ENCODE measurements at regions not wholly inside any gene's neighbourhood (a gene's known extent, or its start where the extent isn't known, plus 50 kb on each side); places are given as distances from the start of the nearest gene placed in this dataset.
A peak's percentile ranks its signal among the peaks of the same experiment; 100 is the strongest.

GRCh38 chr3:127105587-127105986 lies 87.3 kb upstream of the PRR23E start:
- H3K4me3 ChIP-seq (ENCODE audit: insufficient read length, low read depth), result no peak overlapping the region

GRCh38 chr3:127106053-127106452 lies 86.9 kb upstream of the PRR23E start:
- peaks cover 18% of the 10 kb centered on the region; the same call in 1 of the 2 replicates for H3K9me3 ChIP-seq (ENCODE audit: insufficient read depth, low read length)
- no peak overlapping the region for H3K4me3 ChIP-seq (ENCODE audit: insufficient read length, low read depth)
- no peak for DNase-seq (ENCODE audit: low read depth, low spot score)
- TF ChIP-seq YY1 (IDR thresholded peaks at IDR 0.05; ENCODE audit: insufficient read depth, insufficient read length) (no peak), SUZ12 (IDR thresholded peaks at IDR 0.05; ENCODE audit: extremely low read depth, insufficient read depth, insufficient read length) (no peak), ZNF274 (IDR thresholded peaks at IDR 0.05; ENCODE audit: low read depth, low read length) (no peak)
- no peaks in the 10 kb centered on the region for H3K36me3 ChIP-seq (ENCODE audit: insufficient read depth, insufficient read length, low read length)
- no peak overlapping the region for H3K9ac ChIP-seq (ENCODE audit: insufficient read length, low read depth)
- H3K4me1 ChIP-seq (ENCODE audit: insufficient read depth, insufficient read length), result no peaks in the 10 kb centered on the region
- H3K27me3 ChIP-seq (ENCODE audit: insufficient read depth, insufficient read length), result no peaks in the 10 kb centered on the region

More at GRCh38 chr3:127105587-127105986, 87.3 kb upstream of the PRR23E start:
- Histone ChIP-seq H3K4me1 (ENCODE audit: insufficient read depth, insufficient read length) (no peaks in the 10 kb centered on the region), H3K27me3 (ENCODE audit: insufficient read depth, insufficient read length) (no peaks in the 10 kb centered on the region), H3K9me3 (ENCODE audit: insufficient read depth, low read length) (peaks cover 18% of the 10 kb centered on the region; the same call in 1 of the 2 replicates), H3K36me3 (ENCODE audit: insufficient read depth, insufficient read length, low read length) (no peaks in the 10 kb centered on the region), H3K9ac (ENCODE audit: insufficient read length, low read depth) (no peak overlapping the region)
- no peak for DNase-seq (ENCODE audit: low read depth, low spot score)
- TF ChIP-seq YY1 (IDR thresholded peaks at IDR 0.05; ENCODE audit: insufficient read depth, insufficient read length) (no peak), ZNF274 (IDR thresholded peaks at IDR 0.05; ENCODE audit: low read depth, low read length) (no peak), SUZ12 (IDR thresholded peaks at IDR 0.05; ENCODE audit: extremely low read depth, insufficient read depth, insufficient read length) (no peak)

- Histone ChIP-seq H3K36me3 (ENCODE audit: insufficient read depth, insufficient read length, low read length) (no peaks in the 10 kb centered on the region), H3K4me3 (ENCODE audit: insufficient read length, low read depth) (no peak overlapping the region), H3K4me1 (ENCODE audit: insufficient read depth, insufficient read length) (no peaks in the 10 kb centered on the region), H3K9me3 (ENCODE audit: insufficient read depth, low read length) (peaks cover 21% of the 10 kb centered on the region; the same call in 1 of the 2 replicates), H3K27me3 (ENCODE audit: insufficient read depth, insufficient read length) (no peaks in the 10 kb centered on the region), H3K9ac (ENCODE audit: insufficient read length, low read depth) (no peak overlapping the region)
- TF ChIP-seq YY1 (IDR thresholded peaks at IDR 0.05; ENCODE audit: insufficient read depth, insufficient read length), result no peak
- TF ChIP-seq ZNF274 (IDR thresholded peaks at IDR 0.05; ENCODE audit: low read depth, low read length), result no peak
- DNase-seq (ENCODE audit: low read depth, low spot score), result no peak
Observed at GRCh38 chr3:127106456-127106855, 86.5 kb upstream of the PRR23E start.

- no peak for DNase-seq (ENCODE audit: low read depth, low spot score)
- no peaks in the 10 kb centered on the region for H3K4me1 ChIP-seq (ENCODE audit: insufficient read depth, insufficient read length)
- no peak overlapping the region for H3K9ac ChIP-seq (ENCODE audit: insufficient read length, low read depth)
- peaks cover 26% of the 10 kb centered on the region for H3K9me3 ChIP-seq (ENCODE audit: insufficient read depth, low read length)
- H3K36me3 ChIP-seq (ENCODE audit: insufficient read depth, insufficient read length, low read length), result no peaks in the 10 kb centered on the region
- H3K4me3 ChIP-seq (ENCODE audit: insufficient read length, low read depth), result no peak overlapping the region
- TF ChIP-seq YY1 (IDR thresholded peaks at IDR 0.05; ENCODE audit: insufficient read depth, insufficient read length) (no peak), SUZ12 (IDR thresholded peaks at IDR 0.05; ENCODE audit: extremely low read depth, insufficient read depth, insufficient read length) (no peak), ZNF274 (IDR thresholded peaks at IDR 0.05; ENCODE audit: low read depth, low read length) (no peak)
- no peaks in the 10 kb centered on the region for H3K27me3 ChIP-seq (ENCODE audit: insufficient read depth, insufficient read length)
Observed at GRCh38 chr3:127107002-127107401, 85.9 kb upstream of the PRR23E start.

GRCh38 chr3:127107491-127108375 lies 85.2 kb upstream of the PRR23E start:
- TF ChIP-seq SUZ12 (IDR thresholded peaks at IDR 0.05; ENCODE audit: extremely low read depth, insufficient read depth, insufficient read length), result no peak
- Histone ChIP-seq H3K9me3 (ENCODE audit: insufficient read depth, low read length) (peaks cover 34% of the 10 kb centered on the region), H3K36me3 (ENCODE audit: insufficient read depth, insufficient read length, low read length) (no peaks in the 10 kb centered on the region), H3K4me3 (ENCODE audit: insufficient read length, low read depth) (no peak overlapping the region), H3K27me3 (ENCODE audit: insufficient read depth, insufficient read length) (no peaks in the 10 kb centered on the region), H3K4me1 (ENCODE audit: insufficient read depth, insufficient read length) (no peaks in the 10 kb centered on the region), H3K9ac (ENCODE audit: insufficient read length, low read depth) (no peak overlapping the region)
- DNase-seq (ENCODE audit: low read depth, low spot score), result no peak

DNA sequence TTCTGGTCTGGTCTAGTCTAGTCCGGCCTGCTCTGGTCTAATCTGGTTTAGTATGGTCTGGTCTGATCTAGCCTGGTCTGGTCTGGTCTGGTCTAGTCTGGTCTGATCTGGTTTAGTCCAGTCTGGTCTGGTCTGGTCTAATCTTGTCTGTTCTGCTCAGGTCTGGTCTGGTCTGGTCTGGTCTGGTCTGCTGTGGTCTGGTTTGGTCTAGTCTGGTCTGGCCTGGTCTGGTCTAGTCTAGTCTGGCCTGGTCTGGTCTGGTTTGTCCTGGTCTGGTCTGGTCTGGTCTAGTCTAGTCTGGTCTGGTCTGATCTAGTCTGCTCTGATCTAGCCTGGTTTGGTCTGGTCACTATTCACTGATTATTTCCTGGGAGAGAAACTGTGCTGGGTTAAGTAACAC lies 84.1 kb upstream of the PRR23E start:
- no peaks in the 10 kb centered on the region for H3K4me1 ChIP-seq (ENCODE audit: insufficient read depth, insufficient read length)
- DNase-seq (ENCODE audit: low read depth, low spot score), result no peak
- H3K4me3 ChIP-seq (ENCODE audit: insufficient read length, low read depth), result no peak overlapping the region
- no peaks in the 10 kb centered on the region for H3K36me3 ChIP-seq (ENCODE audit: insufficient read depth, insufficient read length, low read length)
- H3K9me3 ChIP-seq (ENCODE audit: insufficient read depth, low read length), result peaks cover 44% of the 10 kb centered on the region
- TF ChIP-seq YY1 (IDR thresholded peaks at IDR 0.05; ENCODE audit: insufficient read depth, insufficient read length), result no peak
- H3K9ac ChIP-seq (ENCODE audit: insufficient read length, low read depth), result no peak overlapping the region
- no peaks in the 10 kb centered on the region for H3K27me3 ChIP-seq (ENCODE audit: insufficient read depth, insufficient read length)

DNA sequence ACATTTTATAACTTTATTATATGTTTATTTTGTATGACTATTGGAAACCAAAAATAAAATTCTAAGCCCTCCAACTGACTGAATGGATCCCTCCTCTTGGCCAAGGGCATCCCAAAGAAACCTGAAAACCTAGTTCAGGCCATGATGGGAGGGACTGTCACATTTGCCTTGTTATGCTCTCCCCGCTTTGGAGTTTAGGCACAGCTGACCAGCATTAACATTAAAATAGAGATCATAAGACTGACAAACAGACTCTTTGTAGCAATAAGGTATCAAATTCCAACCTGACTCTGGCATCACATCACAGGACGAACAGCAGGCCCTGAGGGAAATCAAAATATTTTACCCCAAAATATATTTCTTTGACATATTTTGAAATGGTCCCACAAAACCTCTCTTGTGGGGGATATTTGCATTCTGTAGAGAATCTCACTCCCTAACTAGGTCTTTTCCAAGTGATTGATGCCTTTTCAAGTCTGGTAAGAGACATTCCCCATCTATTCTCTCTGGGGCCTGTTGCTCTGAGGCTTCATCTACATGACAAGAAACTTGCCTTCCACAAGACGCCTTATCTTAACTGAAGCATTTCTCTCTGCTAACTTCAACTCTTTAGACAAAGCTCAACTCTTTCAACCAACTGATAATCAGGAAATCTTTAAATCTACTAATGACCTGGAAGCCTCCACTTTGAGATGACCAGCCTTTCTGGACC lies 81.8 kb upstream of the PRR23E start:
- TF ChIP-seq SUZ12 (IDR thresholded peaks at IDR 0.05; ENCODE audit: extremely low read depth, insufficient read depth, insufficient read length), result no peak
- no peak for TF ChIP-seq ZNF274 (IDR thresholded peaks at IDR 0.05; ENCODE audit: low read depth, low read length)
- TF ChIP-seq YY1 (IDR thresholded peaks at IDR 0.05; ENCODE audit: insufficient read depth, insufficient read length), result no peak
- peak; percentile 78 for DNase-seq (ENCODE audit: low read depth, low spot score)
- H3K9me3 ChIP-seq (ENCODE audit: insufficient read depth, low read length), result peaks cover 63% of the 10 kb centered on the region
- no peaks in the 10 kb centered on the region for H3K36me3 ChIP-seq (ENCODE audit: insufficient read depth, insufficient read length, low read length)
- H3K9ac ChIP-seq (ENCODE audit: insufficient read length, low read depth), result no peak overlapping the region
- no peak overlapping the region for H3K4me3 ChIP-seq (ENCODE audit: insufficient read length, low read depth)
- H3K27me3 ChIP-seq (ENCODE audit: insufficient read depth, insufficient read length), result no peaks in the 10 kb centered on the region
- peaks cover 5% of the 10 kb centered on the region for H3K4me1 ChIP-seq (ENCODE audit: insufficient read depth, insufficient read length)

Data from NT2/D1 (cell line).